Spleen (tissue), 7 donors: ENCODE measurements at regions not wholly inside any gene's neighbourhood (a gene's known extent, or its start where the extent isn't known, plus 50 kb on each side); places are given as distances from the start of the nearest gene placed in this dataset.

ENCODE experiments used
- CTCF ChIP-seq, 11 experiments: fragments of 200-600 bp in 7 of 11; fragments of 450-650 bp in 4 of 11; sonication (generic) in 4 of 11; IDR thresholded peaks in 8 of 11; conservative IDR thresholded peaks in 3 of 11; 1 replicate in 7 of 11; 2 replicates in 4 of 11; pipeline versions ENCODE4 v1.4.0 to v1.8.0; 2016 to 2021; ENCODE audit warnings: antibody characterized with exemption in 11 of 11, inconsistent platforms in 4 of 11, mild to moderate bottlenecking in 1 of 11
- POLR2A ChIP-seq, 3 donors: fragments of 450-650 bp; IDR thresholded peaks; one replicate each; pipeline ENCODE4 v1.5.1; 2017; ENCODE audit warnings: antibody characterized with exemption in 3 of 3, mild to moderate bottlenecking in 1 of 3
- donor health status: DM: no; HTN: no; CAD: no; lungs with moderate emphysema.
- donor health status: DM: no; HTN: no; CAD: no.
- donor health status: DM: no; HTN: no; CAD: no.

- TF ChIP-seq CTCF (IDR thresholded peaks at IDR 0.05 in 8 of 11, conservative IDR thresholded peaks at IDR 0.05 in 3 of 11) (no peak), POLR2A (IDR thresholded peaks at IDR 0.05) (no peak)
Measured at GRCh38 chr16:86127366-86127765, 228.4 kb downstream of the IRF8 start.
